Astrocyte of the hippocampus (primary cell): ENCODE measurements at regions not wholly inside any gene's neighbourhood (a gene's known extent, or its start where the extent isn't known, plus 50 kb on each side); places are given as distances from the start of the nearest gene placed in this dataset.
"Not testable (repeated sequence)": the region's sequence is repeated elsewhere in the genome, so short reads cannot be mapped to it uniquely, and the experiment has no call there.

Experiments used
- DNase-seq: peaks from one replicate; pipeline ENCODE4 v3.0.0; 2011; ENCODE audit warnings: low read depth, low spot score

DNA sequence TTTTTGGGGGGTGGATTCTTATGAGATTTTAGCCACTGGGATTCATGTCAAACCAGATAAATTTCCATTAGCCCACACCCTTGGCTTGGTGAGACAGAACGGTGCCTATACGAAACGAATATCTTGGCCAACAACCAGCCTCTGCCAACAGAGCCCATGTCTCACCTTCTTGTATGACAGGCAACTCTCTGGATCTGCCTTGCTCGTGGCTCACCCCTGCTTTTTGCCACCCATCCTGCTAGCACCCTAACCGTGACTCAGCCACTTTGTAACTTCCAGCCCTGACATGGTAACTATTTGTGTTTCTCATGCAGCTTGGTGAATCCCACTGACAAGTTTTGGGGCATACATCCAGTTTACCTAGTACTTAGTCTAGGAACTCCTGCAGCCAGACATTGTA, 457.0 kb downstream of the SPATA31D1 start:
- no peak for DNase-seq

DNA sequence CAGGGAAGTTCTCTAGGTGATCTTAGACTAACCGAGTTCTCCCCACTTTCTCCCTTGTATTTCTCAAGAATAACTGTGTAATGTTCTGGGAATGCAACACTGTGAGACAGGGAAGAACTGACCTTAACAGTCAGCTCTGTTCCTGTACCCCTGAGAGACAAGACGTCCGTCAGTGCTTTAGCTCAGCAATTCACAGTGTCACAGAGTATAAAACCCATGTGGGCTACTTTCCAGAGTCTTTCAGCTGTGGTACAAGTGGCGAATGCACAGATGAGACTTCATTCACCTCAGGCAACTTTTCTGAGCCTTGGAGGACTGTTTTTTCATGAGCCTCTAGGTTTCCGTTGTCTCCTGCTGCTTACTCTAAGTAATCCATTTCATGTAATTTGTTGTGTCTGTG, 458.8 kb downstream of the SPATA31D1 start:
- DNase-seq: no peak

DNA sequence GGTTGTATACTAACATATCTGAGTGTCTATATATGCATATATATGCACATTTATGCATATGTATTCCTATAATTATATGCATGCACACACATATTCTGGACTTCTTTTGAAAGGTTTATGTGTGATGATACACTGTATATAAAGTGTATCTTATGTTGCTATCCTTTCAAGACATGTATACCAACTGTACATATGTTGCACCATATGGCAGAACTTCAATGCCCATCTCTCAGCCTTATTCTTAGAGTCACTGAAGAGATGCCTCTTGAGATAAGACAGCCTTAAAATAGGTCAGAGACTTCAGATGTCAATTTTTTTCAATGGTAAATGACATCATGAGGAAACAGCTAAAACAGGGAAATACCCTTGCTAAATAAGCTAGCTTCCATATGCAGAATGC, 461.4 kb downstream of the SPATA31D1 start:
- DNase-seq: no peak

DNA sequence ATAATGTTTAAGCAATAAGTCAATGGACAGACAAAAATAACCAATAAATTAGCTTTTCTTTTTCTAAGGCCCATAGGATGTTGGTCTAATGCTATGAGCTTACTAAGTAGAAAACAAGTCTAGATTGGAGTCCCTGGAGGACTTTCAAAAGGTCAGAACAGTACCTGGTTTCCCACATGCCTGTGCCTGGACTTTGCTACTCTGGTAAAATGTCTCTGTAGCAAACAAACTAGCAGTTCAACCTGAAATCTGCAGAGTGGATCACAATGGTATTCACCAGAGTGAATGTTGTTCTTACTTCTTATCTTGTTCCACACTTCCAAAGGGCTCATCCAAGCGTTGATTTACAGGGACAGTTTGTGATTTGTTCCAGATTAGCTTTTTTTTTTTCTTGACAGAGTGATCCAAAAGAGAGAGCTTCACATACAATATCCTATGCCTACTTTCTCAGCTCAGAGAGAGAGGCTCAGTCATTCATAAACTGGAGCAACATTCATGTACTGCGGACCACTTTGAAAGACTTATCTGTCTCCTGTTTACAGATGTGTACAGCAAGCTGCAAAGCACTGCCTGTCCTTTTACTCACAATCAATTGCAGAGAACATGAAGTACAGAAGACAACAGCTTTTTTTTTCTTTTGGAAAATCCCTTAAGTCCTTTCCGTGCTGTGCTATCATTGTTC, 466.1 kb downstream of the SPATA31D1 start:
- DNase-seq: no peak

DNA sequence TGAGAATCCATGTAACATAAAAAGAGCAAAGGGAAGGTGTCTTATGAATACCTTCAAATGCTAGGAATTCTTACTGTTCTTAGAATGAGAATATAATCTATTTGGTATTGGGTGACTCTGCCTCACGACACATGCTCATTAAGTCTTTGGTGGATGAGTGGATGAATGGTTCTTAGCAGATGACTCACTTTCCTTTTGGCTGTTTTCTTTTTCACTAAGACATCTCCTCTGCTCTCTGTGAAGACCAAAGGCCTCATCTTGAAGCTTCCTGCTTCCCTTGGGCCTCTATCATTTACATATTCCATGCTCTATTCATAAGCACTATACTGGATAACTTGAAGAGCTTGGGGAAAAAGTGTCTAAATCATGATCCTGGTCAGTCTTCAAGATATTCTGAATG, 468.1 kb downstream of the SPATA31D1 start:
- DNase-seq: peak; percentile 45

DNA sequence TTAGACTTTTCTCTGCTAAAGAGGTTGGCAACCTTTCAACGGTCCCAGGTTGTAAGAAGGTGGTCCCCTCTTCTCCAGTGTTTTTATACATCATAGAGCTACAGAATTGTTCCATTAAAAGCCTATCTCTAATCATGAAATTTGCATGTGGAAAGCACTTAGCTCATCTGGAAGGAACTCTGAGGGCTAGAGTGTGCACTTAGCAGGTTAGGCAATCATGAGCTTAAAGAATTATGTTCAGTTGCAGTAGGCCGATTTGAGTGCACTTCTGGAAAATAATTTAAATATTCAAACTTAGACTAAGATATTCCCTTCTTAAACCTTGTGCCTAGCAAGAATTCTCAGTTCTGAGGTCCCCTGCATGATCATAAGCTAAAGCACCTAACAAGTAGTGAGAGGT, 468.7 kb downstream of the SPATA31D1 start:
- DNase-seq: no peak

DNA sequence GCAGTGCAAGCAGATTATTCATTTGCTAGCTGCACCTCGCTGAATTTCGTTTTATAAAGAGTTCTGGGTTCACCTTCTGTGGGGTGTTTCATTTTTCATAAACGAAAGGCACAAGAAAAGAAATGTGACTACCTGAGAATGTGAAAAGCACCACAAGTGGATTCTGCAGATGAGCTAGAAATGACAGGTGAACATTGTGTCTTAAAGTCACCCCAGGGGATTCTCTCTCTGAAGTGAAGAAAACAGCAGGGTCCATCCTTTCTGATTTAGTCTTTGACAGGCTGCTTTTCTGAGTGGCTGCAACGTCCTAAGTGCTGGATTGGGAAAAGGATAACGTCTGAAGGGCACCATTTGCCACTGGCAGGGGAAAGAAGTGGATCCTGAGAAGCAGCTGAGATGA, 469.3 kb downstream of the SPATA31D1 start:
- DNase-seq: no peak

DNA sequence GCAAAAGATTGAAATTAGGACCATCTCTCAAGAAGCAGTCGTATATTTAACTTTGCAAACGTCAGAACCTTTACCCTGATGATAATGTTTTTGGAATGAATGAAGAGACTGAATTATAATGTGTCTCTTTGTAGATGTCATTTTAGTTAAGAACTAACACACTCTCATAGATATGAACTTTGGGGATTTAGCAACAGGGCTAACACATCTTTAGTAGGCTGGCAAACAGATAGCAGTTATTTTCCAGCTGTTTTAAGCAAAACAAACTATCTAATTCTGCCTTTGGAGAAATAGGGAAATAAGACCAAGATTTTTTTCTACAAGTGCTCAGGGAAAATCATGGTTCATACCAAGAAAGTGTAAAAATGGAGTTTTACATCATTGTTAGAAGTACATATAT, 469.7 kb downstream of the SPATA31D1 start:
- no peak for DNase-seq

DNA sequence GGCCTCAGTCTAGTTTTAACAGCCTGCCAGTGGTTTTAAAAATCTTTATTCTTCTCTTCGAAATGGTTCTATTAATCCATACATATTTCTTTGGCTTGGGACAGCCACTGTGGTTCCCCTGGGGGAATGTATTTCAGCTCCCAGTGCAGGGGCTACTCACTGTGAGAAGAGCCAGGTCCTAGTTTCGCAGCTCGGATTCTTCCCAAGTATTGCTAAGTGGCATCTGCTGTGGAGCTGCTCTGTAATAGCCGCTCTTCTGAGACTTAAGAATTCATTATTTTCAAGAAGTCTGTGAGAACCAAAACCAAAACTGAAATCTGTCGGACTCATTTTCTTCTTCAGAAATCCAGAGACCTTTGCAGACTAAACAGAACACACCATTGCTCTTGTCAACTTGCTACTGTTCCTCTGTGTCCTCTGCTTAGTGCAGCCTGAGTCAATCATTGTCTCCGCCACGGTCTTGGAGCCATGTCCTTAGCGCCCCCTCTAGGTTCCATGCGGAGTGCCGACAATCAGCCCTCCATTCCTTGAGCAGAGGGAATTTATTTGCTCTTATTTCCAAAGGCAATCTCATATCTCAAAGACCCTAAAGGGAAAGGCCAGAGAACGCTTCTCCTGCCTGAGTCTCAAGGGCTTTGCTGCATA, 478.2 kb downstream of the SPATA31D1 start:
- DNase-seq: no peak

DNA sequence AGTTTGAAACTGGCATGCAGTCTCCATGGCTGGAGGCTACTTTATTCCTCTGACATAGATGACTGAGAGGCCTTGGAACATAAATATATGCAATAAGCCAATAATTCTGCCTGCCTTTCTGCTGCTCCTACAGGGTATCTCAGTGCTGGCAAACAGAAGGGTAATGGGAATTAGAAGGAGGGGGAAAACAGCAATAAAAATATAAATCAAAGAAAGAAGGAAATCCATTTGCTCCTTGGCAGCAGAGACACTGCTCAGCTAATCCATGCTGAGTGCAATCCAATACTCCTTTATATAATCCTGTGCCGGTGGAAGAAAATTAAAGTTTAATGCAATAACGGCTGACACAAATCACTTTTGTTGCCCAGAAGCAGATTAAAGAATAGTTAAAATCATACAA, 478.9 kb downstream of the SPATA31D1 start:
- DNase-seq: no peak

DNA sequence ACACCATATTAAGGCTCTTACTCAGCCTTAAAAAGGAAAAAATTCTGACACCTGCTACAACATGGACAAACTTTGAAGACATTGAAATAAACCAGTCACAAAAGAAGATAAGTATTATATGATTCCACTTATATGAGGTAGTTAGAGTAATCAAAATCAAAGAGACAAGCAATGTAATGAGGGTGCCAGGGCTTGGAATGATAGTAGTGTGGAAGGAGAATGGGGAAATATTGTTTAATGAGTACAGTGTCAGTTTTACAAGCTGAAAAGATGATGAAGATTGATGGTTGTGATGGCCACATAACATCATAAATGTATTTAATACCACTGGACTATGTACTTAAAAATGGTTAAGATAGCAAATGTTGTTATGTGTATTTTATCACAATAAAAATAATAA, 485.7 kb downstream of the SPATA31D1 start:
- no peak for DNase-seq

DNA sequence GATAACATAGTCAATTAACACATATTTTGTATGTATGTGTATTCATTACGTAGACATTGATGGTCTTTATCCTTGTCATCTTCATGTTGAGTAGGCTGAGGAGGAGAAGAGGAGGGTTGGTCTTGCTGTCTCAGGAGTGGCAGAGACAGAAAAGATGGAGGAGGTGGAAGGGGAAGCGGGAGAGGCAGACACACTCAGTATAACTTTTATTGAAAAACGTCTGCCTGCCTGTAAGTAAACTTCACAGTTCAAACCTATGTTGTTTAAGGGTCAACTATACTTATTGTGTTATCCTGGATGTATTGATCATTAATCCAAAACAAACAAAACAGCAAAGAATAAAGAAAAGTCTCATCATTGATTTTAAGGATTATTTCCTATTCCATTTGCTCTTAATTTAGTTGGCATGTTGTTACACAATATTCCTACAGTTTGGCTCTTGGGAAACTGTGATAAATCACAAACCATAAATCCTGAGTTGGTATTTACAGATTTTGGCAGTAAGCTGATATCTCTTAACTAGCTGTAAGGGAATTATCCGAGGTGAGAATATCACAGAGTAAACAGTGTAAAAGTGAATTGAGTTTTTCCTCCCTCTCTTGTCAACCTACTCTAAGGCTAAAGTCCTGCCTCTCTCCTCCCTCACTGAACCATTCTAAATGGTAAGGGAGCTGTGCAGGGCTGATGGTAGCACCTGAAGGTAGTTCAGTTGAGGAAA, 487.2 kb downstream of the SPATA31D1 start:
- no peak for DNase-seq

DNA sequence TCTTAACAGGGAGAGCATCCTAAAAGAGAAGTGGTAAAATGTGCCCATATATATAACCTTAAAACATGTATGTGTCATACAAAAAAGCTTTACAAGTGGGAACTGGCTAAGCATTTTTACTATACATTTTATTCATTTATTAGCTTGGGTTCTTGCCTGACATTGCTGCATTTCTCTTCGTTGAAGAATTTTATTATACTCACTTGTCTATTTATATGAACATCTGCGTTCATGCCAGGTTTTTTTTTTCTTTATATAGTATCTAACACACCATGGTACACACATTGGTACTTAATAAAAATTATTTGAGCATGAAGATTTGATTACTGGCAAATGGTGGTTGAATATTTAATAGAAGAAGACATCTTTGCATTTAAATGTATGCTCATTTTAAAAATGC, 492.3 kb downstream of the SPATA31D1 start:
- DNase-seq: no peak

DNA sequence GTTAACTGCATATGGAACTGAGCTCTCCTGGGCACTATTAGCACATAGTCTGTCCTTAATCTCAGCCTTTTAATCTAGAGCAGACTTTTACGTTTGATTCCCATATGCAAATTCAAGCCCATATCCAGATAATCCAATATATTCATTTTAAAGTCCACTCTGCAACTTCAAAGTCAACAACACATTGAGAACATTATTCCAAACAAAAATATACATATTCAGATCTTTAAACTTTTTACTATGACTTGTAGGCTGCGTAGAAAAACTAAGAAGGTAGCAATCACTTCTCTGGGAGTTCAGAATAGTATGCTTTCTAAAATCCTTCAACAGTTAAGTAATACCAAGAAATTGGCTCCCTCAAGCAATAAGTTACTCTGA, 499.4 kb downstream of the SPATA31D1 start:
- DNase-seq: no peak

DNA sequence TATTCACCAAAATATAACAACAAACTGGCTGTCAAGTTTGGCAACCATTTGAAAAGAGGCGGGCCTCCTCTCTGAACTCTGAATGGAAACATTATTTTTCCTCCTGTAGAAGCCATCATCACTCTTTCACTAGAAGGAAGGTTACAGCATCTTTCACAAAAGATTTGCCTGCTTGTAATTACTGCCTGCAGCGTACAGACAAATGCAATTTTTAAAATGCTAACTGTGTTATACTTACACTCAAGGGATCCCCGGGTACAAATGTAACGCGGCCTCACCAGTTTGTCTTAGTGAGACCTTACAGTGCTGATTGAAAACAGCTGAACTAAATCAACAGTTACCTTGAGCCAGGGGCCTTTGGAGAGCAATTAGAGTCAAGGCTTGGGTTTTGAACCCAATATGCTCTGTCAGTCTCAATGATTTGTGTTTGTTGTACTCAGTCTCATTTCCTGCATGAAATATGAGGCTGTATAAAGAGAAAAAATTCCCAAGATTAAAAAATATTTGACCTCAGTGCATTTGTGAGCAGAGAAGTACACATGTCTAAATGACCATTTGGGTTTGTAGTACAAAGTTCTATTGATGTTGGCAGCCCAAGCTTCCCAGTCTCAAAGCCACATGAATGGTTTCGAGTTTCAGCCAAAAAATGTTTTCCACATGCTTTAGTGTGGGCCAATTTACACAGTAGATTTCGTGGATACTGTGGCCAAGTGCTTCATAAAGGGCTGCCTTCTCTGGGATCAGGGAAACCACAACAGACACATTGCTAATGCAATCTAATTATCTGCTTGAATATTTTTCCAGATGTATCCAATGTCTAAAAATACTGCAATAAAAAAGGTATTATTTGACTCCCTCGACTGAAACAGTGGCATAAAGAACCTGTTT, 500.0 kb downstream of the SPATA31D1 start:
- peak; percentile 96 for DNase-seq

DNA sequence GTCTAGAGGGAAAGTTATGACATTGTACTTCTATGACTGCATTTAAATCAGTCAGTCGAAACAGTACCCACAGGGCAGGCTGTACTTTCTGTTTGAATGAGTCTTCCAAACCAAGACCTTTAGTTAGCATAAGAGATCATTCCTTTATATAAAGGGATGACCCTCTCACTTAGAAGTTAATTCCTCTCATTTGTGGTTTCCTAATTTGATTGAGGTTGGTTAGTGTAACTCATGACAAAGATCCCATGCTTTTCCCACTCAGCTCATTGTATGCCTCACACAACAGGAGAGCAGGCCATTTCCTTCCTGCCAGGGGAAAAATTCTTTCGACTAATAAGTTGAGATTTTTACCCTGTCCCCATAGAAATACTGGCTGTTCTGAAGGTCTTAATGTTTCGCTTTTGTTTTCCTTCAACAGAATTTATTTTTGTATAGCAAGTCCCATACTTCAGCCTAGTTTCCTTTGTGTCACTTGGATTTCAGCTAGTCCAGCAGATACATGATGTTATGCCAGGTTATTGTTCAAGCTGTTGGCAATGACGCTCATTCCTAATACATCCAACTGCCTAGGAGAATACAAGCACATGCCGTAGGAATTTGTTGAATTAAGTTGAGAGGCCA, 500.7 kb downstream of the SPATA31D1 start:
- no peak for DNase-seq

DNA sequence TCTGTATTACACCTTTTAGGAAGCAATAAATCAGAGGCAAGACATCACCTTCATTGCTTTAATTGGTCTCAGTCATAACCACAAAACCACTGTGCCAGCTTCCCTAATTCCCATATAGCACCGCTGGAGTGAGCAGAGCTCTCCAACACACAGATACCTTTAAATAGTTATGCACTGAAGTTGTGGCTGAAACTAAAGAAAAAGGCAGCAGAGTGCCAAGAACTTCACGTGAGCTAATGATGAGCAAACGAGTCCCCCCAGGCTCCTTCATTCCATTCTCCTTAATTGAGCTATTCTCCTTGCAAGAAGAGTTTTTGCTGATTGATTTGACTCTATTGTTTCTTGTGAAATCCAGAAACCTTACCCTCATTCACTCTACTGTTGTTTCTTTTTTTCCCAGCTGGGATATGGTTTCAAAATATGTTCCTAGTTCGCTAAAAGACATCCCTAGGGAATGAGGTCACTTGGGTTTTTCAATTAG, 501.5 kb downstream of the SPATA31D1 start:
- DNase-seq: peak; percentile 73

DNA sequence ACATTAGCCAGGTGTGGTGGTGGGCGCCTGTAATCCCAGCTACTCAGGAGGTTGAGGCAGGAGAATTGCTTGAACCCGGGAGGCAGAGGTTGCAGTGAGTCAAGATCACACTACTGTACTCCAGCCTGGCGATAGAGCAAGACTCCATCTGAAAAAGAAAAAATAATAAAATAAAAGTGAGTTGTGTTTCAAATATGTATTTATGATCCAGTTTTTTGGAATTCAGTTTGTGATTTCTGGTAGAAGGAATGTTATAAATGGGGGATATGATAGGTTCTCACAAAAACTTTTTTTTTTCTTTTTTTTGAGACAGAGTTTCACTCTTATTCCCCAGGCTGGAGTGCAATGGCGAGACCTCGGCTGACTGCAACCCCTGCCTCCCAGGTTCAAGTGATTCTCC, 502.2 kb downstream of the SPATA31D1 start:
- DNase-seq: not testable (repeated sequence)

DNA sequence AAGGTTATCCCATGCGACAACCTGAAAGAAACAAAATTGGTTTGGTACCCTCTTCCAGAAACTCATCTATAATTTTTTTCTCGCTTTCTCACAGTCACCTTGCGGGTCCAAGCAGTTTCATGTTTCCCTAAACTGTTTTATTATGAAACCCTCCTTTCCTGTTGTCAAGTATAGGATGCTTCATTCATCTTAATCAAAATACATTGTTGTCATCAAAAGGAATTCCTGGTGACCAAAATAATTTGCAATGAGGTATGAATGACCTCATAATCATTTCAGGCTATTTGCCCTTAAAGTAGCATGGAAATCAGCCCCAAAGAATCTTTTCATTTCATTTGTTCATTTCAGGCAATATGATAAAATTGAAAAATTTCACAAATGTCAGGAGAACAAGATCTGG, 503.0 kb downstream of the SPATA31D1 start:
- peak; percentile 14 for DNase-seq

DNA sequence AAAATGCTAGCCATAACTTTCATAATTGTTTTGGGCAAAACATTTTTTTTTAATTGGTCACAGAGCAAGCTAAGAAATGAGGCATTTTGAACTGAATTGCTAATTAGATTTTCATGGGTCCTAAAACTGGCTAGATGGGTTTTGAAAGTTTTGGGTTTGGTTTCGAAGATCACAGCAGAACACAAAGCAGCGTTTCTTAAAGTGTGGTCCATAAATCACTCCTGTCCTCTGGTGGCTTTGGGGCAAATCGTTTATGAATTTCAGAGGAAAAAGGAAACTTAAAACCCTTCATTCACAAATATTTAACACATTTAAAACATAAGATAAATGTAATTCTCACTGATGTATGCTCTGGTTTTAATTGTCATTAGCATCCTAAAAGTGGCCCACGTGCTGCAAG, 503.7 kb downstream of the SPATA31D1 start:
- DNase-seq: no peak
